ENCODE measurements at regions not wholly inside any gene's neighbourhood (a gene's known extent, or its start where the extent isn't known, plus 50 kb on each side); places are given as distances from the start of the nearest gene placed in this dataset.

- TF ChIP-seq ZNF501 (tag by site-specific recombination; IDR thresholded peaks at IDR 0.05) (no peak), ZNF391 (tag by site-specific recombination; IDR thresholded peaks at IDR 0.05; ENCODE audit: borderline replicate concordance, low read depth) (no peak), PATZ1 (tag by site-specific recombination; IDR thresholded peaks at IDR 0.05) (no peak), SP2 (tag by site-specific recombination; IDR thresholded peaks at IDR 0.05) (no peak), KLF9 (tag by site-specific recombination; IDR thresholded peaks at IDR 0.05; ENCODE audit: low read depth) (no peak), ZNF280D (tag by site-specific recombination; IDR thresholded peaks at IDR 0.05) (no peak), KLF10 (tag by site-specific recombination; IDR thresholded peaks at IDR 0.05) (no peak), ZNF157 (tag by site-specific recombination; IDR thresholded peaks at IDR 0.05) (no peak), REST (tag by site-specific recombination; IDR thresholded peaks at IDR 0.05) (no peak), PRDM1 (tag by site-specific recombination; IDR thresholded peaks at IDR 0.05) (no peak), ZNF677 (tag by site-specific recombination; IDR thresholded peaks at IDR 0.05) (no peak), ATF2 (tag by site-specific recombination; IDR thresholded peaks at IDR 0.05; ENCODE audit: low read depth) (no peak)
- TF ChIP-seq, protein P1, sequence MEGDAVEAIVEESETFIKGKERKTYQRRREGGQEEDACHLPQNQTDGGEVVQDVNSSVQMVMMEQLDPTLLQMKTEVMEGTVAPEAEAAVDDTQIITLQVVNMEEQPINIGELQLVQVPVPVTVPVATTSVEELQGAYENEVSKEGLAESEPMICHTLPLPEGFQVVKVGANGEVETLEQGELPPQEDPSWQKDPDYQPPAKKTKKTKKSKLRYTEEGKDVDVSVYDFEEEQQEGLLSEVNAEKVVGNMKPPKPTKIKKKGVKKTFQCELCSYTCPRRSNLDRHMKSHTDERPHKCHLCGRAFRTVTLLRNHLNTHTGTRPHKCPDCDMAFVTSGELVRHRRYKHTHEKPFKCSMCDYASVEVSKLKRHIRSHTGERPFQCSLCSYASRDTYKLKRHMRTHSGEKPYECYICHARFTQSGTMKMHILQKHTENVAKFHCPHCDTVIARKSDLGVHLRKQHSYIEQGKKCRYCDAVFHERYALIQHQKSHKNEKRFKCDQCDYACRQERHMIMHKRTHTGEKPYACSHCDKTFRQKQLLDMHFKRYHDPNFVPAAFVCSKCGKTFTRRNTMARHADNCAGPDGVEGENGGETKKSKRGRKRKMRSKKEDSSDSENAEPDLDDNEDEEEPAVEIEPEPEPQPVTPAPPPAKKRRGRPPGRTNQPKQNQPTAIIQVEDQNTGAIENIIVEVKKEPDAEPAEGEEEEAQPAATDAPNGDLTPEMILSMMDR (tag by site-specific recombination; IDR thresholded peaks at IDR 0.05): no peak
Measured at GRCh38 chr7:116420003-116420402, 79.5 kb upstream of the CAV2 start.
